HCT116 (cell line): ENCODE measurements at regions not wholly inside any gene's neighbourhood (a gene's known extent, or its start where the extent isn't known, plus 50 kb on each side); places are given as distances from the start of the nearest gene placed in this dataset.

ENCODE experiments used
- ATAC-seq: fragments of 200-7000 bp; cut with Tn5 transposase; 2 replicates; pipeline ENCODE4 v1.9.1; 2020; ENCODE audit warnings: mild to moderate bottlenecking, moderate library complexity
- BruUV-seq: library from RNA; stranded (reverse); fragments of 400-500 nt; replicated peaks from 2 replicates; lab custom pipeline; 2021; lab: Mats Ljungman, UMichigan
- CTCF ChIA-PET: fragments of 300-600 bp; sonication (Branson Sonifier 250); formaldehyde crosslinking; loops from one replicate; lab custom pipeline; 2021; ENCODE audit warnings: antibody characterized with exemption; lab: Charles Lee
- POLR2A ChIA-PET: fragments of 300-600, 350-600 bp; sonication (Branson Sonifier 250); formaldehyde crosslinking; loops from one replicate; lab custom pipeline; 2021; ENCODE audit warnings: antibody characterized with exemption; lab: Charles Lee
- RAD21 ChIA-PET, 2 experiments: fragments of 300-600 bp; sonication (Branson Sonifier 250); formaldehyde crosslinking; loops; one replicate each; lab custom pipeline; 2023; ENCODE audit warnings: low total read pairs in 2 of 2; ENCODE audit not compliant: uncharacterized antibody in 2 of 2, unreplicated experiment in 2 of 2, low non-redundant PET in 1 of 2; lab: Charles Lee
- DNase-seq: peaks from one replicate; pipeline ENCODE4 v3.0.0-alpha.2; 2010; ENCODE audit warnings: low read depth, low spot score
- H2AFZ ChIP-seq: fragments of 200-600 bp; shearing (Covaris generic), sonication (generic); 2 replicates; pipeline ENCODE4 v1.6.1; 2017; ENCODE audit warnings: low read depth, mixed run types, mixed read lengths, antibody characterized with exemption, low read length; ENCODE audit not compliant: poor library complexity, severe bottlenecking
- H3K27ac ChIP-seq: 2 replicates; pipeline ENCODE4 v1.5.1; 2012; ENCODE audit warnings: low read depth, low read length
- H3K27me3 ChIP-seq: fragments of 200-600 bp; sonication (generic); 2 replicates; pipeline ENCODE4 v1.6.1; 2016; ENCODE audit warnings: mixed run types, low read length, mixed read lengths; ENCODE audit not compliant: insufficient read depth
- H3K36me3 ChIP-seq, 2 experiments: fragments of 200-500 bp in 1 of 2; fragments of 200-600 bp in 1 of 2; sonication (Bioruptor generic) in 1 of 2; sonication (generic) in 1 of 2; 2 replicates each; pipeline versions ENCODE4 v1.5.1 to v1.6.1; 2014 to 2016; ENCODE audit warnings: low read length in 2 of 2, inconsistent platforms in 1 of 2, mixed read lengths in 1 of 2, mixed run types in 1 of 2; ENCODE audit not compliant: insufficient read depth in 2 of 2, control insufficient read depth in 1 of 2
- H3K4me1 ChIP-seq, 2 experiments: fragments of 200-600 bp in 1 of 2; sonication (generic) in 1 of 2; 2 replicates each; pipeline versions ENCODE4 v1.5.1 to v1.6.1; 2012 to 2017; ENCODE audit warnings: low read length in 2 of 2, inconsistent platforms in 1 of 2, mild to moderate bottlenecking in 1 of 2, mixed read lengths in 1 of 2, mixed run types in 1 of 2, moderate library complexity in 1 of 2; ENCODE audit not compliant: insufficient read depth in 2 of 2, control insufficient read depth in 1 of 2
- H3K4me2 ChIP-seq: fragments of 200-600 bp; sonication (generic); 2 replicates; pipeline ENCODE4 v1.6.1; 2017; ENCODE audit warnings: mixed run types, low read length, mixed read lengths
- H3K4me3 ChIP-seq, 2 experiments: fragments of 200-600 bp in 1 of 2; sonication (generic) in 1 of 2; replicated peaks in 1 of 2; 2 replicates each; pipeline ENCODE4 v1.5.1; 2011 to 2016; ENCODE audit warnings: low read length in 2 of 2, control low read depth in 1 of 2, low read depth in 1 of 2, mild to moderate bottlenecking in 1 of 2, mixed read lengths in 1 of 2, mixed run types in 1 of 2
- H3K79me2 ChIP-seq: fragments of 200-600 bp; sonication (generic); 2 replicates; pipeline ENCODE4 v1.6.1; 2017; ENCODE audit warnings: mild to moderate bottlenecking, mixed run types, low read length, moderate library complexity, mixed read lengths; ENCODE audit not compliant: insufficient read depth
- H3K9ac ChIP-seq: fragments of 200-600 bp; sonication (generic); 2 replicates; pipeline ENCODE4 v1.6.1; 2016; ENCODE audit warnings: low read length, mixed read lengths
- H3K9me2 ChIP-seq: fragments of 200-600 bp; sonication (generic), shearing (Covaris generic); 2 replicates; pipeline ENCODE4 v1.6.1; 2017; ENCODE audit warnings: mixed run types, mild to moderate bottlenecking, moderate library complexity; ENCODE audit not compliant: insufficient read depth
- H3K9me3 ChIP-seq, 2 experiments: fragments of 200-500 bp in 1 of 2; fragments of 200-600 bp in 1 of 2; sonication (Bioruptor generic) in 1 of 2; sonication (generic) in 1 of 2; 2 replicates each; pipeline ENCODE4 v1.6.1; 2014 to 2017; ENCODE audit warnings: low read length in 2 of 2, mixed read lengths in 2 of 2, inconsistent platforms in 1 of 2, low read depth in 1 of 2, mild to moderate bottlenecking in 1 of 2, mixed run types in 1 of 2, moderate library complexity in 1 of 2; ENCODE audit not compliant: control insufficient read depth in 1 of 2, insufficient read depth in 1 of 2
- H4K20me1 ChIP-seq: fragments of 200-600 bp; sonication (generic), shearing (Covaris generic); 2 replicates; pipeline ENCODE4 v1.6.1; 2017; ENCODE audit warnings: mixed run types, mild to moderate bottlenecking, moderate library complexity; ENCODE audit not compliant: insufficient read depth
- CBX3 ChIP-seq: IDR thresholded peaks from 2 replicates; pipeline ENCODE4 v1.6.1; 2012; ENCODE audit warnings: low read depth
- EGR1 ChIP-seq: IDR thresholded peaks from 2 replicates; pipeline ENCODE4 v1.6.1; 2012; ENCODE audit warnings: low read depth
- ELF1 ChIP-seq: IDR thresholded peaks from 2 replicates; pipeline ENCODE4 v1.6.1; 2012; ENCODE audit warnings: low read depth, borderline replicate concordance
- EZH2 ChIP-seq: fragments of 200-600 bp; sonication (generic); IDR thresholded peaks from 2 replicates; pipeline ENCODE4 v1.6.1; 2017; ENCODE audit warnings: antibody characterized with exemption, mixed run types
- EZH2phosphoT487 ChIP-seq: fragments of 200-600 bp; IDR thresholded peaks from 2 replicates; pipeline ENCODE4 v1.6.1; 2018; ENCODE audit warnings: antibody characterized with exemption, borderline replicate concordance
- POLR2AphosphoS5 ChIP-seq: IDR thresholded peaks from 2 replicates; pipeline ENCODE4 v1.6.1; 2011; ENCODE audit warnings: mild to moderate bottlenecking, low read depth, low read length, moderate library complexity
- RAD21 ChIP-seq: IDR thresholded peaks from 2 replicates; pipeline ENCODE4 v1.6.1; 2012; ENCODE audit warnings: low read depth, mild to moderate bottlenecking
- YY1 ChIP-seq: IDR thresholded peaks from 2 replicates; pipeline ENCODE4 v1.6.1; 2011; ENCODE audit warnings: low read length, low read depth, moderate library complexity, mild to moderate bottlenecking; ENCODE audit not compliant: insufficient replicate concordance; ENCODE audit errors: extremely low read depth
- ZFX ChIP-seq: fragments of 450-650 bp; IDR thresholded peaks from 2 replicates; pipeline ENCODE4 v1.6.1; 2017
- intact Hi-C: fragments of 100-400 bp; cut with micrococcal nuclease; formaldehyde crosslinking; loops from 2 replicates; pipeline ENCODE4 v1.10.0; 2022
- TF ChIP-seq, protein P1 (sequence below): IDR thresholded peaks from 2 replicates; pipeline ENCODE4 v1.6.1; 2012
- TF ChIP-seq, protein P2 (sequence below): IDR thresholded peaks from 2 replicates; pipeline ENCODE4 v1.6.1; 2012; ENCODE audit warnings: low read depth

DNA sequence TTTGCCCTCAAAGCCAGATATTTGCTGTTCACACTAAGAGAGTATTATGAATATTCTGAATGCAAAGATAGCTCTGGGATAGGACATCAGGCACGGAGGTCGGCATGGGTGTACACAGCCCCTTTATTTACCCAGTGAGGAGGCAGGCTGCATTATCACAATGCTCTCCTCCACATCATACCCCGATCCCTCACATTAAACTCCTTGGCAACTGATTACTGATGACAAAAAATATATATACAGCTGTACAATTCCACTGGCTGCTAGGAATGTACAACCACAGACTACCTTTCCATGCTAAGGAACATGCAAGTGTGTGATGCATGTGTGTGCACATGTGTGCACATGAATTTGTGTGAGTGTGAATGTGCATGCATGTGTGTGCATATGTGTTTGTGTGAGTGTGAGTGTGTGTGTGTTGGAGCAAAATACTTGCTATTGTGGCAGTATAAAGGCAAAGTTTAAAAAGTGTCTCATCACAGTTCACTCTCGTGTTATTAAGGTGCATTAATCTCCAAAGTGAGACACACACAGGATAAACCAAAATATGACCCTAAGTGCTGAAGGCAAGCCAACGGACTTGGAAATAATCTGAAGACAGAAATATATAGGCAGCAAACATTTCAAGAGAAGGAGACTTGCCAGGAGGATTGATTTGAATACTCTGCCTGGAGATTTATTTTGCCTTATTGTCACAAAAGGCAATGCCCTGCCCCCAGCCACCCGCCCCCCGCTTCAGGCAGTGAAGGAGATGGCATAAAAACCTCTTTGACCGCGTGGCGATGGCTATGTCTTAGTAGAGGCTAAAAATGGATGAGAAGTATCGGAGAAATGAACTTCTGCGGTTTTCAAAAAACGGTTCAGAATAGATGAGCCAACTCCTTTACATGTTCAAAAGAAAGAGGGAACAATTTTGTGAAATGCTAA lies 274.8 kb downstream of the TSHZ3 start:
- Histone ChIP-seq H2AFZ (no peak overlapping the region), H3K27ac (no peak overlapping the region), H3K9ac (no peak overlapping the region), H3K36me3 (no peaks in the 10 kb centered on the region), H3K27me3 (no peaks in the 10 kb centered on the region), H4K20me1 (no peaks in the 10 kb centered on the region), H3K9me3 (peaks cover 8 to 51% of the 10 kb centered on the region in 2 experiments; a peak in 2 of 4 replicates), H3K4me2 (no peak overlapping the region), H3K4me1 (no peaks in the 10 kb centered on the region), H3K79me2 (no peaks in the 10 kb centered on the region), H3K4me3 (no peak overlapping the region), H3K9me2 (no peaks in the 10 kb centered on the region)
- DNase-seq (no peak), ATAC-seq (no peak)
- BruUV-seq: no TSS peak
- RAD21 ChIA-PET: no interaction called here
- TF ChIP-seq, protein P1, sequence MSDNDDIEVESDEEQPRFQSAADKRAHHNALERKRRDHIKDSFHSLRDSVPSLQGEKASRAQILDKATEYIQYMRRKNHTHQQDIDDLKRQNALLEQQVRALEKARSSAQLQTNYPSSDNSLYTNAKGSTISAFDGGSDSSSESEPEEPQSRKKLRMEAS: no peak
- no peak for TF ChIP-seq EZH2phosphoT487
- no peak for TF ChIP-seq RAD21
- TF ChIP-seq EZH2: no peak
- intact Hi-C loops: no loop called here
- CTCF ChIA-PET: no interaction called here
- POLR2A ChIA-PET: no interaction called here

DNA sequence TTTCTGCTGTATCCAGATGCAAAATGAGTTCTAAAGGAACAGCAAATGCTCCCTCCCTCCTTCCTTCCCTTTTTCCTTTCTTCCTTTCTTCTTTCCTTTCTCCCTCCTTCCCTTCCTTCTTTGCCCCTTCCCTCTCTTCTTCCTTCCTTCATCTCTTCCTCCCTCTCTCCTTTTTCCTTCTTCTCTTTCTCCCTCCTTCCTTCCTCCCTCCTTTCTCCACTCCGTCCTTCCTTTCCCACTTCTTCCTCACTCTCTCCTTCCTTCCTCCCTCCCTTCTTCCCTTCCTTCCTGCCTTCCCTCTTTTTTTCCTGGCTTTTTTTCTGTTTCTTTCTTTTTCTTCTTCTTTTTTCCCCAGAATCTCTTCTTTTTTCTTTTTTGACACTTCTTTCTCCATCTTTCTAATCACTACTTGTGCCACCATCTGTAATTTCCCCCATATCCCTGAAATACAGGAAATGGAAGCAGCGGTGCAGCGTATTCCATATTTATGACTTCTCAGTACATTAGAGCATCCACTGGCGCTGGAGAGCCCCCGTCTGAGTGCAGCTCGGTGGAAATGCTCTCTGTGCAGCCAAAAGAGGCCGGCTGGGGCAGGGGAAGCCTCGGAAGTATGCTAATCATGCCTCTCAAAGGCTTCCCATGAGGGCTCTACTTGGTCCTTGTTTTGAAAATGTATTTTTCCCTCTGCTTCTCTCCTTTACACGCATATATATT lies 275.6 kb downstream of the TSHZ3 start:
- Histone ChIP-seq H3K9ac (no peak overlapping the region), H3K4me2 (no peak overlapping the region), H3K36me3 (no peaks in the 10 kb centered on the region), H3K9me2 (no peaks in the 10 kb centered on the region), H2AFZ (no peak overlapping the region)
- POLR2A ChIA-PET: no interaction called here
- intact Hi-C loops: no loop called here
- ATAC-seq: no peak
- no peak for TF ChIP-seq ELF1
- TF ChIP-seq, protein P2, sequence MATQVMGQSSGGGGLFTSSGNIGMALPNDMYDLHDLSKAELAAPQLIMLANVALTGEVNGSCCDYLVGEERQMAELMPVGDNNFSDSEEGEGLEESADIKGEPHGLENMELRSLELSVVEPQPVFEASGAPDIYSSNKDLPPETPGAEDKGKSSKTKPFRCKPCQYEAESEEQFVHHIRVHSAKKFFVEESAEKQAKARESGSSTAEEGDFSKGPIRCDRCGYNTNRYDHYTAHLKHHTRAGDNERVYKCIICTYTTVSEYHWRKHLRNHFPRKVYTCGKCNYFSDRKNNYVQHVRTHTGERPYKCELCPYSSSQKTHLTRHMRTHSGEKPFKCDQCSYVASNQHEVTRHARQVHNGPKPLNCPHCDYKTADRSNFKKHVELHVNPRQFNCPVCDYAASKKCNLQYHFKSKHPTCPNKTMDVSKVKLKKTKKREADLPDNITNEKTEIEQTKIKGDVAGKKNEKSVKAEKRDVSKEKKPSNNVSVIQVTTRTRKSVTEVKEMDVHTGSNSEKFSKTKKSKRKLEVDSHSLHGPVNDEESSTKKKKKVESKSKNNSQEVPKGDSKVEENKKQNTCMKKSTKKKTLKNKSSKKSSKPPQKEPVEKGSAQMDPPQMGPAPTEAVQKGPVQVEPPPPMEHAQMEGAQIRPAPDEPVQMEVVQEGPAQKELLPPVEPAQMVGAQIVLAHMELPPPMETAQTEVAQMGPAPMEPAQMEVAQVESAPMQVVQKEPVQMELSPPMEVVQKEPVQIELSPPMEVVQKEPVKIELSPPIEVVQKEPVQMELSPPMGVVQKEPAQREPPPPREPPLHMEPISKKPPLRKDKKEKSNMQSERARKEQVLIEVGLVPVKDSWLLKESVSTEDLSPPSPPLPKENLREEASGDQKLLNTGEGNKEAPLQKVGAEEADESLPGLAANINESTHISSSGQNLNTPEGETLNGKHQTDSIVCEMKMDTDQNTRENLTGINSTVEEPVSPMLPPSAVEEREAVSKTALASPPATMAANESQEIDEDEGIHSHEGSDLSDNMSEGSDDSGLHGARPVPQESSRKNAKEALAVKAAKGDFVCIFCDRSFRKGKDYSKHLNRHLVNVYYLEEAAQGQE: no peak
- no peak for TF ChIP-seq YY1
- no peak for TF ChIP-seq CBX3
- TF ChIP-seq EGR1: no peak
- no peak for TF ChIP-seq POLR2AphosphoS5
- TF ChIP-seq RAD21: no peak
- no peak for TF ChIP-seq EZH2
- no peak for TF ChIP-seq EZH2phosphoT487
- no peak for TF ChIP-seq ZFX
- TF ChIP-seq, all 23 proteins: peak for 0
- no peak for DNase-seq
- Histone ChIP-seq H4K20me1 (no peaks in the 10 kb centered on the region), H3K9me3 (peaks cover 8 to 54% of the 10 kb centered on the region in 2 experiments; a peak in 2 of 4 replicates), H3K79me2 (no peaks in the 10 kb centered on the region), H3K4me1 (no peaks in the 10 kb centered on the region), H3K4me3 (no peak overlapping the region), H3K27ac (no peak overlapping the region), H3K27me3 (no peaks in the 10 kb centered on the region)
- BruUV-seq: no TSS peak
- RAD21 ChIA-PET: no interaction called here
- CTCF ChIA-PET: no interaction called here
